ENCODE measurements at regions not wholly inside any gene's neighbourhood (a gene's known extent, or its start where the extent isn't known, plus 50 kb on each side); places are given as distances from the start of the nearest gene placed in this dataset.
"Not testable (repeated sequence)": the region's sequence is repeated elsewhere in the genome, so short reads cannot be mapped to it uniquely, and the experiment has no call there.

GRCh38 chr13:99700468-99700867 lies 199.2 kb downstream of the TM9SF2 start:
- DNase-seq (ENCODE audit: low read depth): no peak

- DNase-seq (ENCODE audit: low read depth): no peak
Observed at GRCh38 chr13:99698816-99699099, 197.5 kb downstream of the TM9SF2 start.

GRCh38 chr13:99698010-99698815 lies 196.9 kb downstream of the TM9SF2 start:
- DNase-seq (ENCODE audit: low read depth): no peak

- no peak for DNase-seq (ENCODE audit: low read depth)
Observed at GRCh38 chr13:99695857-99696256, 194.6 kb downstream of the TM9SF2 start.

- DNase-seq (ENCODE audit: low read depth): no peak
Observed at GRCh38 chr13:99693852-99694611, 192.8 kb downstream of the TM9SF2 start.

GRCh38 chr13:99693351-99693750 lies 192.1 kb downstream of the TM9SF2 start:
- no peak for DNase-seq (ENCODE audit: low read depth)

- no peak for DNase-seq (ENCODE audit: low read depth)
Observed at GRCh38 chr13:99692854-99693253, 191.6 kb downstream of the TM9SF2 start.

- DNase-seq (ENCODE audit: low read depth): no peak
Observed at GRCh38 chr13:99691552-99691951, 190.3 kb downstream of the TM9SF2 start.

GRCh38 chr13:99690426-99691174 lies 189.3 kb downstream of the TM9SF2 start:
- no peak for DNase-seq (ENCODE audit: low read depth)

GRCh38 chr13:99689955-99690354 lies 188.7 kb downstream of the TM9SF2 start:
- peak; percentile 5 for DNase-seq (ENCODE audit: low read depth)

- DNase-seq (ENCODE audit: low read depth): no peak
Observed at GRCh38 chr13:99688776-99689175, 187.5 kb downstream of the TM9SF2 start.

GRCh38 chr13:99687723-99688397 lies 186.6 kb downstream of the TM9SF2 start:
- DNase-seq (ENCODE audit: low read depth): peak; percentile 7

GRCh38 chr13:99686944-99687411 lies 185.7 kb downstream of the TM9SF2 start:
- DNase-seq (ENCODE audit: low read depth): no peak

- peak; percentile 1 for DNase-seq (ENCODE audit: low read depth)
Observed at GRCh38 chr13:99686157-99686572, 184.9 kb downstream of the TM9SF2 start.

- DNase-seq (ENCODE audit: low read depth): no peak
Observed at GRCh38 chr13:99681695-99682094, 180.4 kb downstream of the TM9SF2 start.

- no peak for DNase-seq (ENCODE audit: low read depth)
Observed at GRCh38 chr13:99677116-99677951, 176.1 kb downstream of the TM9SF2 start.

- no peak for DNase-seq (ENCODE audit: low read depth)
Observed at GRCh38 chr13:99671746-99672145, 170.5 kb downstream of the TM9SF2 start.

GRCh38 chr13:99669096-99669495 lies 167.8 kb downstream of the TM9SF2 start:
- DNase-seq (ENCODE audit: low read depth): not testable (repeated sequence)

- no peak for DNase-seq (ENCODE audit: low read depth)
Observed at GRCh38 chr13:99666146-99666805, 165.0 kb downstream of the TM9SF2 start.

GRCh38 chr13:99665711-99666110 lies 164.4 kb downstream of the TM9SF2 start:
- no peak for DNase-seq (ENCODE audit: low read depth)
